Tibial artery (tissue), 4 donors: ENCODE measurements at regions not wholly inside any gene's neighbourhood (a gene's known extent, or its start where the extent isn't known, plus 50 kb on each side); places are given as distances from the start of the nearest gene placed in this dataset.

Experiments used
- DNase-seq, 2 donors: peaks; one replicate each; pipeline ENCODE4 v3.0.0-alpha.2; 2019
- H3K27ac ChIP-seq, 2 donors: fragments of 200-600 bp; sonication (generic) in 1 of 2; 1 replicate in 1 of 2; 2 replicates in 1 of 2; pipeline ENCODE4 v1.5.1; 2018 to 2019; ENCODE audit warnings: mild to moderate bottlenecking in 1 of 2
- H3K27me3 ChIP-seq, 2 donors: fragments of 200-600 bp; sonication (generic) in 1 of 2; one replicate each; pipeline versions ENCODE4 v1.5.1 to v1.6.0; 2016 to 2019
- H3K36me3 ChIP-seq, 3 donors: fragments of 200-600 bp; sonication (generic) in 2 of 3; one replicate each; pipeline ENCODE4 v1.5.1; 2016 to 2019; ENCODE audit warnings: mild to moderate bottlenecking in 2 of 3
- H3K4me1 ChIP-seq, 4 donors: fragments of 200-600 bp; sonication (generic) in 2 of 4; 1 replicate in 3 of 4; 2 replicates in 1 of 4; pipeline ENCODE4 v1.5.1; 2016 to 2019
- H3K4me3 ChIP-seq, 2 donors: fragments of 200-600 bp; sonication (generic) in 1 of 2; 1 replicate in 1 of 2; 2 replicates in 1 of 2; pipeline ENCODE4 v1.5.1; 2018 to 2019; ENCODE audit warnings: mild to moderate bottlenecking in 2 of 2
- H3K9me3 ChIP-seq, 3 donors: fragments of 200-600 bp; sonication (generic) in 1 of 3; one replicate each; pipeline ENCODE4 v1.5.1; 2016 to 2019
- intact Hi-C: fragments of 100-400 bp; cut with DNase I; formaldehyde crosslinking; loops from one replicate; pipeline ENCODE4 v1.15.0; 2023; ENCODE audit warnings: low total_unique reads
- TF ChIP-seq, protein P1 (sequence below), 2 experiments: fragments of 200-600 bp in 1 of 2; fragments of 450-650 bp in 1 of 2; IDR thresholded peaks; one replicate each; pipeline ENCODE4 v1.5.1; 2017 to 2019; ENCODE audit warnings: antibody characterized with exemption in 2 of 2, mild to moderate bottlenecking in 1 of 2, moderate library complexity in 1 of 2

DNA sequence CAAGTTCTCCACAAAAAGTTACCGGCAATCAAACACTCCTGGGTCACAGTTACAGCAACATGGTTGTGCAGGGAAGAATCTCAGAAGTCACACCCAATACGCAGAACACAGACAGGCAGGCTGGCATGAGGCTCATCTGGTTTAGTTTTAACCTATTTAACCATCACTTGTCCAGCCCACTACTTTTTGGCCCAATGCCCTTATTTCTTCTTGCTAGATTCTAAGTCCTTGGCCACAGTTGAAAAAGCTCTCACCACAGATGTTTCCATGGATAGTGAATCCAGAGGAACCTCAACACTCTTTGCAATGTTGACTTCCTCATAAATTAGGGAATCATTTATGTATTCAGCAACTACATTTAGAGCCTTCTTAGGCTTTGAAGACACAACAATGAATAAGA, 50.7 kb upstream of the FNDC3A start:
- no peaks in the 10 kb centered on the region for H3K4me1 ChIP-seq

More for the DNA sequence above, 50.7 kb upstream of the FNDC3A start:
- Histone ChIP-seq H3K4me3 (no peak overlapping the region), H3K27me3 (no peaks in the 10 kb centered on the region), H3K9me3 (no peaks in the 10 kb centered on the region), H3K36me3 (no peaks in the 10 kb centered on the region), H3K27ac (no peak overlapping the region)
- TF ChIP-seq, protein P1, sequence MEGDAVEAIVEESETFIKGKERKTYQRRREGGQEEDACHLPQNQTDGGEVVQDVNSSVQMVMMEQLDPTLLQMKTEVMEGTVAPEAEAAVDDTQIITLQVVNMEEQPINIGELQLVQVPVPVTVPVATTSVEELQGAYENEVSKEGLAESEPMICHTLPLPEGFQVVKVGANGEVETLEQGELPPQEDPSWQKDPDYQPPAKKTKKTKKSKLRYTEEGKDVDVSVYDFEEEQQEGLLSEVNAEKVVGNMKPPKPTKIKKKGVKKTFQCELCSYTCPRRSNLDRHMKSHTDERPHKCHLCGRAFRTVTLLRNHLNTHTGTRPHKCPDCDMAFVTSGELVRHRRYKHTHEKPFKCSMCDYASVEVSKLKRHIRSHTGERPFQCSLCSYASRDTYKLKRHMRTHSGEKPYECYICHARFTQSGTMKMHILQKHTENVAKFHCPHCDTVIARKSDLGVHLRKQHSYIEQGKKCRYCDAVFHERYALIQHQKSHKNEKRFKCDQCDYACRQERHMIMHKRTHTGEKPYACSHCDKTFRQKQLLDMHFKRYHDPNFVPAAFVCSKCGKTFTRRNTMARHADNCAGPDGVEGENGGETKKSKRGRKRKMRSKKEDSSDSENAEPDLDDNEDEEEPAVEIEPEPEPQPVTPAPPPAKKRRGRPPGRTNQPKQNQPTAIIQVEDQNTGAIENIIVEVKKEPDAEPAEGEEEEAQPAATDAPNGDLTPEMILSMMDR (IDR thresholded peaks at IDR 0.05), result no peak
- intact Hi-C loops, result no loop called here
- no peak for DNase-seq
